Breast epithelium (tissue), 4 donors: ENCODE measurements at regions not wholly inside any gene's neighbourhood (a gene's known extent, or its start where the extent isn't known, plus 50 kb on each side); places are given as distances from the start of the nearest gene placed in this dataset.

Source experiments
- DNase-seq, 2 donors: peaks; one replicate each; pipeline ENCODE4 v3.0.0-alpha.2; 2019; ENCODE audit warnings: low spot score in 2 of 2
- H3K27ac ChIP-seq, 2 donors: fragments of 200-600 bp; sonication (generic) in 1 of 2; one replicate each; pipeline ENCODE4 v1.5.1; 2016 to 2019; ENCODE audit warnings: mild to moderate bottlenecking in 1 of 2
- H3K27me3 ChIP-seq, 2 donors: fragments of 200-600 bp; sonication (generic) in 1 of 2; one replicate each; pipeline versions ENCODE4 v1.5.1 to v1.6.0; 2017 to 2019; ENCODE audit warnings: control low read depth in 1 of 2, mild to moderate bottlenecking in 1 of 2
- H3K36me3 ChIP-seq: fragments of 200-600 bp; one replicate; pipeline ENCODE4 v1.5.1; 2019
- H3K4me1 ChIP-seq, 2 donors: fragments of 200-600 bp; sonication (generic); one replicate each; pipeline ENCODE4 v1.5.1; 2016 to 2019; ENCODE audit warnings: control low read depth in 1 of 2
- H3K4me3 ChIP-seq, 3 donors: fragments of 200-600 bp; sonication (generic); 1 replicate in 2 of 3; 2 replicates in 1 of 3; pipeline ENCODE4 v1.5.1; 2016 to 2019; ENCODE audit warnings: mild to moderate bottlenecking in 3 of 3, moderate library complexity in 2 of 3
- H3K9me3 ChIP-seq, 2 donors: fragments of 200-600 bp; sonication (generic) in 1 of 2; one replicate each; pipeline ENCODE4 v1.5.1; 2016 to 2019; ENCODE audit warnings: control low read depth in 1 of 2
- CTCF ChIP-seq, 3 donors: fragments of 450-650 bp; IDR thresholded peaks; one replicate each; pipeline ENCODE4 v1.5.1; 2016 to 2017; ENCODE audit warnings: antibody characterized with exemption in 3 of 3, mild to moderate bottlenecking in 3 of 3, moderate library complexity in 3 of 3
- POLR2A ChIP-seq: fragments of 450-650 bp; IDR thresholded peaks from one replicate; pipeline ENCODE4 v1.6.1; 2016; ENCODE audit warnings: antibody characterized with exemption, mild to moderate bottlenecking, moderate library complexity
- POLR2AphosphoS5 ChIP-seq, 3 donors: sonication (generic); formaldehyde crosslinking; IDR thresholded peaks; one replicate each; pipeline ENCODE4 v1.6.1; 2017; ENCODE audit warnings: antibody characterized with exemption in 3 of 3
- intact Hi-C: fragments of 100-400 bp; cut with DNase I; formaldehyde crosslinking; loops from one replicate; pipeline ENCODE4 v1.15.1; 2023; ENCODE audit warnings: low total_unique reads

- H3K4me3 ChIP-seq: no peak overlapping the region
- no peak overlapping the region for H3K27ac ChIP-seq
- DNase-seq: no peak
- TF ChIP-seq CTCF (IDR thresholded peaks at IDR 0.05) (no peak), POLR2AphosphoS5 (IDR thresholded peaks at IDR 0.05) (no peak), POLR2A (no peak)
- no peaks in the 10 kb centered on the region for H3K36me3 ChIP-seq
- intact Hi-C loops: no loop called here
- H3K4me1 ChIP-seq: no peaks in the 10 kb centered on the region
- H3K27me3 ChIP-seq: no peaks in the 10 kb centered on the region
- no peaks in the 10 kb centered on the region for H3K9me3 ChIP-seq
Observed at GRCh38 chr6:141705431-141705830, 427.3 kb upstream of the GJE1 start.

GRCh38 chr6:141704151-141704550 lies 428.6 kb upstream of the GJE1 start:
- H3K27me3 ChIP-seq: no peaks in the 10 kb centered on the region
- H3K4me1 ChIP-seq: no peaks in the 10 kb centered on the region
- intact Hi-C loops: no loop called here
- H3K27ac ChIP-seq: no peak overlapping the region
- no peaks in the 10 kb centered on the region for H3K36me3 ChIP-seq
- no peak for TF ChIP-seq POLR2AphosphoS5 (IDR thresholded peaks at IDR 0.05)
- no peak for TF ChIP-seq CTCF (IDR thresholded peaks at IDR 0.05)
- TF ChIP-seq POLR2A: no peak
- no peak for DNase-seq
- H3K4me3 ChIP-seq: no peak overlapping the region
- H3K9me3 ChIP-seq: no peaks in the 10 kb centered on the region

GRCh38 chr6:141701732-141702131 lies 431.0 kb upstream of the GJE1 start:
- H3K4me1 ChIP-seq: no peaks in the 10 kb centered on the region
- H3K27me3 ChIP-seq: no peaks in the 10 kb centered on the region
- H3K4me3 ChIP-seq: no peak overlapping the region
- H3K9me3 ChIP-seq: peaks cover 0 to 6% of the 10 kb centered on the region in 2 donors
- H3K36me3 ChIP-seq: no peaks in the 10 kb centered on the region
- DNase-seq: no peak
- intact Hi-C loops: no loop called here
- no peak overlapping the region for H3K27ac ChIP-seq
- TF ChIP-seq POLR2AphosphoS5 (IDR thresholded peaks at IDR 0.05) (no peak), POLR2A (no peak), CTCF (IDR thresholded peaks at IDR 0.05) (no peak)

- TF ChIP-seq POLR2A: no peak
- TF ChIP-seq POLR2AphosphoS5 (IDR thresholded peaks at IDR 0.05): no peak
- TF ChIP-seq CTCF (IDR thresholded peaks at IDR 0.05): no peak
- intact Hi-C loops: no loop called here
- H3K4me3 ChIP-seq: no peak overlapping the region
- H3K27me3 ChIP-seq: no peaks in the 10 kb centered on the region
- H3K4me1 ChIP-seq: no peaks in the 10 kb centered on the region
- DNase-seq: no peak
- no peak overlapping the region for H3K27ac ChIP-seq
- H3K9me3 ChIP-seq: peaks cover 0 to 6% of the 10 kb centered on the region in 2 donors
- no peaks in the 10 kb centered on the region for H3K36me3 ChIP-seq
Observed at GRCh38 chr6:141700819-141701218, 431.9 kb upstream of the GJE1 start.

- DNase-seq: no peak
- H3K27ac ChIP-seq: no peak overlapping the region
- no peaks in the 10 kb centered on the region for H3K36me3 ChIP-seq
- intact Hi-C loops: no loop called here
- no peaks in the 10 kb centered on the region for H3K9me3 ChIP-seq
- no peak overlapping the region for H3K4me3 ChIP-seq
- no peak for TF ChIP-seq POLR2AphosphoS5 (IDR thresholded peaks at IDR 0.05)
- no peak for TF ChIP-seq CTCF (IDR thresholded peaks at IDR 0.05)
- H3K4me1 ChIP-seq: no peaks in the 10 kb centered on the region
- H3K27me3 ChIP-seq: no peaks in the 10 kb centered on the region
Observed at GRCh38 chr6:141688916-141689315, 443.8 kb upstream of the GJE1 start.
